OCI-LY7 (cell line): ENCODE measurements at regions not wholly inside any gene's neighbourhood (a gene's known extent, or its start where the extent isn't known, plus 50 kb on each side); places are given as distances from the start of the nearest gene placed in this dataset.

ENCODE experiments used
- EZH2phosphoT487 ChIP-seq: fragments of 200-600 bp; sonication (generic); IDR thresholded peaks from 2 replicates; pipeline ENCODE4 v1.6.1; 2018; ENCODE audit warnings: low read depth, borderline replicate concordance, mild to moderate bottlenecking, mixed run types, antibody characterized with exemption, low read length, moderate library complexity, mixed read lengths
- TF ChIP-seq, protein P1 (sequence below): fragments of 200-600 bp; sonication (generic); conservative IDR thresholded peaks from 2 replicates; pipeline ENCODE4 v1.5.1; 2014; ENCODE audit warnings: mild to moderate bottlenecking, antibody characterized with exemption, low read length, moderate library complexity, mixed read lengths

GRCh38 chr13:47858042-47859025 lies 142.7 kb downstream of the SUCLA2 start:
- TF ChIP-seq, protein P1, sequence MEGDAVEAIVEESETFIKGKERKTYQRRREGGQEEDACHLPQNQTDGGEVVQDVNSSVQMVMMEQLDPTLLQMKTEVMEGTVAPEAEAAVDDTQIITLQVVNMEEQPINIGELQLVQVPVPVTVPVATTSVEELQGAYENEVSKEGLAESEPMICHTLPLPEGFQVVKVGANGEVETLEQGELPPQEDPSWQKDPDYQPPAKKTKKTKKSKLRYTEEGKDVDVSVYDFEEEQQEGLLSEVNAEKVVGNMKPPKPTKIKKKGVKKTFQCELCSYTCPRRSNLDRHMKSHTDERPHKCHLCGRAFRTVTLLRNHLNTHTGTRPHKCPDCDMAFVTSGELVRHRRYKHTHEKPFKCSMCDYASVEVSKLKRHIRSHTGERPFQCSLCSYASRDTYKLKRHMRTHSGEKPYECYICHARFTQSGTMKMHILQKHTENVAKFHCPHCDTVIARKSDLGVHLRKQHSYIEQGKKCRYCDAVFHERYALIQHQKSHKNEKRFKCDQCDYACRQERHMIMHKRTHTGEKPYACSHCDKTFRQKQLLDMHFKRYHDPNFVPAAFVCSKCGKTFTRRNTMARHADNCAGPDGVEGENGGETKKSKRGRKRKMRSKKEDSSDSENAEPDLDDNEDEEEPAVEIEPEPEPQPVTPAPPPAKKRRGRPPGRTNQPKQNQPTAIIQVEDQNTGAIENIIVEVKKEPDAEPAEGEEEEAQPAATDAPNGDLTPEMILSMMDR = no peak
- TF ChIP-seq EZH2phosphoT487 = no peak
